ENCODE measurements at regions not wholly inside any gene's neighbourhood (a gene's known extent, or its start where the extent isn't known, plus 50 kb on each side); places are given as distances from the start of the nearest gene placed in this dataset.
"Not testable (repeated sequence)": the region's sequence is repeated elsewhere in the genome, so short reads cannot be mapped to it uniquely, and the experiment has no call there.

GRCh38 chr9:13847270-13847669 is 466.7 kb downstream of the NFIB start:
- no peak for DNase-seq (ENCODE audit: extremely low spot score, insufficient read length, low read depth)
- no peak for FAIRE-seq

GRCh38 chr9:13845460-13845859 is 468.5 kb downstream of the NFIB start:
- DNase-seq (ENCODE audit: extremely low spot score, insufficient read length, low read depth), result no peak
- FAIRE-seq, result no peak

- FAIRE-seq (no peak), DNase-seq (ENCODE audit: extremely low spot score, insufficient read length, low read depth) (no peak)
These were observed 472.0 kb downstream of the NFIB start for GRCh38 chr9:13841746-13842462.

GRCh38 chr9:13832446-13832845 is 481.5 kb downstream of the NFIB start:
- FAIRE-seq (no peak), DNase-seq (ENCODE audit: extremely low spot score, insufficient read length, low read depth) (no peak)

- DNase-seq (ENCODE audit: extremely low spot score, insufficient read length, low read depth), result no peak
These were observed 490.9 kb downstream of the NFIB start for GRCh38 chr9:13823026-13823425.

GRCh38 chr9:13817754-13818278 is 496.1 kb downstream of the NFIB start:
- FAIRE-seq (no peak), DNase-seq (ENCODE audit: extremely low spot score, insufficient read length, low read depth) (no peak)

More at GRCh38 chr9:13823026-13823425, 490.9 kb downstream of the NFIB start:
- no peak for FAIRE-seq

- DNase-seq (ENCODE audit: extremely low spot score, insufficient read length, low read depth) (no peak), FAIRE-seq (no peak)
These were observed 497.1 kb downstream of the NFIB start for GRCh38 chr9:13816837-13817236.

- FAIRE-seq (no peak), DNase-seq (ENCODE audit: extremely low spot score, insufficient read length, low read depth) (no peak)
These were observed 499.1 kb downstream of the NFIB start for GRCh38 chr9:13814647-13815400.

GRCh38 chr9:13811876-13812275 is 502.1 kb downstream of the NFIB start:
- DNase-seq (ENCODE audit: extremely low spot score, insufficient read length, low read depth), result no peak
- FAIRE-seq, result no peak

GRCh38 chr9:13810510-13810909 is 503.4 kb downstream of the NFIB start:
- FAIRE-seq (no peak), DNase-seq (ENCODE audit: extremely low spot score, insufficient read length, low read depth) (no peak)

- no peak for DNase-seq (ENCODE audit: extremely low spot score, insufficient read length, low read depth)
- no peak for FAIRE-seq
These were observed 504.5 kb downstream of the NFIB start for GRCh38 chr9:13809401-13809800.

- FAIRE-seq, result no peak
- no peak for DNase-seq (ENCODE audit: extremely low spot score, insufficient read length, low read depth)
These were observed 506.8 kb downstream of the NFIB start for GRCh38 chr9:13807118-13807517.

- FAIRE-seq (no peak), DNase-seq (ENCODE audit: extremely low spot score, insufficient read length, low read depth) (no peak)
These were observed 507.2 kb downstream of the NFIB start for GRCh38 chr9:13806714-13807113.

- DNase-seq (ENCODE audit: extremely low spot score, insufficient read length, low read depth) (no peak), FAIRE-seq (no peak)
These were observed 508.4 kb downstream of the NFIB start for GRCh38 chr9:13805546-13805945.

- DNase-seq (ENCODE audit: extremely low spot score, insufficient read length, low read depth) (no peak), FAIRE-seq (no peak)
These were observed 509.4 kb downstream of the NFIB start for GRCh38 chr9:13804532-13804931.

GRCh38 chr9:13800776-13801175 is 513.2 kb downstream of the NFIB start:
- FAIRE-seq (no peak), DNase-seq (ENCODE audit: extremely low spot score, insufficient read length, low read depth) (no peak)

GRCh38 chr9:13797701-13798100 is 516.2 kb downstream of the NFIB start:
- not testable (repeated sequence) for FAIRE-seq; DNase-seq (ENCODE audit: extremely low spot score, insufficient read length, low read depth)

GRCh38 chr9:13791816-13792215 is 512.3 kb upstream of the MPDZ start:
- no peak for DNase-seq (ENCODE audit: extremely low spot score, insufficient read length, low read depth)
- no peak for FAIRE-seq

- FAIRE-seq (no peak), DNase-seq (ENCODE audit: extremely low spot score, insufficient read length, low read depth) (no peak)
These were observed 510.6 kb upstream of the MPDZ start for GRCh38 chr9:13790055-13790454.

GRCh38 chr9:13787234-13787833 is 507.8 kb upstream of the MPDZ start:
- DNase-seq (ENCODE audit: extremely low spot score, insufficient read length, low read depth), result no peak
- FAIRE-seq, result no peak

- DNase-seq (ENCODE audit: extremely low spot score, insufficient read length, low read depth), result no peak
- no peak for FAIRE-seq
These were observed 507.2 kb upstream of the MPDZ start for GRCh38 chr9:13786711-13787110.

Data from GM18507 (cell line).